ENCODE measurements at regions not wholly inside any gene's neighbourhood (a gene's known extent, or its start where the extent isn't known, plus 50 kb on each side); places are given as distances from the start of the nearest gene placed in this dataset.
"Not testable (repeated sequence)": the region's sequence is repeated elsewhere in the genome, so short reads cannot be mapped to it uniquely, and the experiment has no call there.

DNA sequence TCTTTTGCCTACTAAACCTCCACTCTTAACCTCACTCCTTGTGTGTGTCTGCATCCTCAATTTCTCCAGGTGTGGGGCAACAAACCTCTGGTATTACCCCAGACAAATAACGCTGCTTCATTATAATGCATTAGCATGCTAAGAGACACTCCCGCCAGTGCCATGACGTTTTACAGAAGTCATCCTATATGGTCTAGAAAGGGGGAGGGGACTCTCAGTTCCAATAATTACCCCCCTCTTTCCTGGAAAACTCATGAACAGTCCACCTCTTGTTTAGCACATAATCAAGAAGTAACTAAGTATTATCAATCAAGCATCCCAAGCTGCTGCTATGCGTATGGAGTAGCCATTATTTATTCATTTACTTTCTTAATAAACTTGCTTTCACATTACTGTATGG is 364.5 kb downstream of the TYW1 start:
- DNase-seq, result no peak

DNA sequence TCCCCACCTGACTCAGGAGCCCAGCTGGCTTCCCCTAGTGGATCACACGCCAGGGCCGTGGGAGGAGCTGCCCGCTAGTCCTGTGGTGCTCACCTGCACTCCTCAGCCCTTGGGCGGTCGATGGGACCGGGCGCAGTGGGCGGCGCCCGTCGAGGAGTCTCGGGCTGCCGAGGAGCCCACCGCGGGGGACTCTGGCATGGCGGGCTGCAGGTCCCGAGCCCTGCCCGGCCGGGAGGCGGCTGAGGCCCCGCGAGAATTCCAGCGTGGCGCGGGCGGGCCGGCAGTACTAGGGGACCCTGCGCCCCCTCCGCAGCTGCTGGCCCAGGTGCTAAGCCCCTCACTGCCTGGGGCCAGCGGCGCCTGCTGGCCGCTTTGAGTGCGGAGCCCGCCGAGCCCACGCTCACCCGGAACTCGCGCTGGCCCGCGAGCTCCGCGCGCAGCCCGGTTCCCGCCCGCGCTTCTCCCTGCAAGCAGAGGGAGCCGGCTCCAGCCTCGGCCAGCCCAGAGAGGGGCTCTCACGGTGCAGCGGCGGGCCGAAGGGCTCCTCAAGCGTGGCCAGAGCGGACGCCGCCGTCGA is 367.9 kb downstream of the TYW1 start:
- DNase-seq, result no peak

DNA sequence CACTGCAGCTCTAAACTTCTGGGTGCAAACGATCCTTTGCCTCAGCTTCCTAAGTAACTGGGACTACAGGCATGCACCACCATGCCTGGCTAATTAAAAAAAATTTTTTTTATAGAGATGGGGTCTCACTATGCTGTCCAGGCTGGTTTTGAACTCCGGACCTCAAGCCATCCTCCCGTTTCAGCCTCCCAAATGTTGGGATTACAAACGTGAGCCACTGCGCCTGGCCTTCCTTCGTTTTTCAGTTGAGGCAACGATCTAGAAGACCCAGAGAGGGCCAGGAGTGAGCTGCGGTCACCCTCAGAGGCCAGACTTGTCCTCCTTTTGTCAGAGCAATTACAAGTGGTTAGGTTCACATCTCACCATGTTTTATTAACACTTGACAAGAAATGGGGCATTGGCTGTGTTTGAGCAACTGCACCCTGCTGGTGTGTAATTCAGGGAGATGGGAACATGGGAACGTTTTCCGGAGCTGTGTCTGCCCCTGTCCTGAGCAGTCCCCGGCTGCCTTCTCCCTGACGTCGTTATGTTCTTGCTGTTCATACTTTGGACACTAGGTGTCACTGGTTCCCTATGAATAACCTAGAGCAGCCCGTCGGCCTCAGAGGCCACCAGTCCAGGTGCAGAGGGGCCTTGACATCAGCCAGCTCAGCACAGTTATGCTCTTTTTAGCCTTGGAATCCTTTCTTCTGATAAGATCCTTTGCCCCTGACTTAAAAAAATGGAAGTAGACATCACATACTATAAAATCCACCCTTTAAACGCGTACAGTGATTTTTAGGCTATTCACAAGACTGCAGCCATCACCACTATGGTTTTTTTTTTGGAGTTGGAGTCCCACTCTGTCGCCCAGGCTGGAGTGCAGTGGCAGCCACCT is 375.0 kb downstream of the TYW1 start:
- peak; percentile 18 for DNase-seq

DNA sequence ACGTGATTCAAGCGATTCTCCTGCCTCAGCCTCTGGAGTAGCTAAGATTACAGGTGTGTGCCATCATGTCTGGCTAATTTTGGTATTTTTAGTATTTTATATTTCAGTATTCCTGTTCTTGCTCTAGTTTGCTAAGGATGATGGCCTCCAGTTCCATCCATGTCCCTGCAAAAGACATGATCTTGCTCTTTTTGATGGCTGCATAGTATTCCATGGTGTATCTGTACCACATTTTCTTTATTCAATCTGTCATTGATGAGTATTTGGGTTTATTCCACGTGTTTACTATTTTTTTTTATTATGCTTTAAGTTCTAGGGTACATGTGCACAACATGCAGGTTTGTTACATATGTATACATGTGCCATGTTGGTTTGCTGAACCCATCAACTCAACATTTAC is 376.8 kb downstream of the TYW1 start:
- not testable (repeated sequence) for DNase-seq

DNA sequence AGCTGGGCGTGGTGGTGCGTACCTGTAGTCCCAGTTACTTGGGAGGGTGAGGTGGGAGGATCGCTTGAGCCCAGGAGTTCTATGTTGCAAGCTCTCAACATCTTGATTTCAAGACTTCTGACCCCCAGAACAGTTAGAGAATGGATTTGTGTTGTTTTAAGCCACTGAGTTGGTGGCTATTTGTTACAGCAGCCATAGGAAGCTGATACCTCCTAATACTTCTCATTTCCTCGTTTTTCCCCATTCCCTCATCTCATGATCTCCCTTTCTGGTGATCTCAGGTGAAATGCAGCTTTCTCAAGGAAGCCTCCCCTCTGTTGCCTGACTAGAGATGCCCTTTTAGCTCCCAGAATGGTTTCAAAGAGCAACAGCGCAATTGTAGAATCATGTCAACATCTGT is 378.8 kb downstream of the TYW1 start:
- no peak for DNase-seq

DNA sequence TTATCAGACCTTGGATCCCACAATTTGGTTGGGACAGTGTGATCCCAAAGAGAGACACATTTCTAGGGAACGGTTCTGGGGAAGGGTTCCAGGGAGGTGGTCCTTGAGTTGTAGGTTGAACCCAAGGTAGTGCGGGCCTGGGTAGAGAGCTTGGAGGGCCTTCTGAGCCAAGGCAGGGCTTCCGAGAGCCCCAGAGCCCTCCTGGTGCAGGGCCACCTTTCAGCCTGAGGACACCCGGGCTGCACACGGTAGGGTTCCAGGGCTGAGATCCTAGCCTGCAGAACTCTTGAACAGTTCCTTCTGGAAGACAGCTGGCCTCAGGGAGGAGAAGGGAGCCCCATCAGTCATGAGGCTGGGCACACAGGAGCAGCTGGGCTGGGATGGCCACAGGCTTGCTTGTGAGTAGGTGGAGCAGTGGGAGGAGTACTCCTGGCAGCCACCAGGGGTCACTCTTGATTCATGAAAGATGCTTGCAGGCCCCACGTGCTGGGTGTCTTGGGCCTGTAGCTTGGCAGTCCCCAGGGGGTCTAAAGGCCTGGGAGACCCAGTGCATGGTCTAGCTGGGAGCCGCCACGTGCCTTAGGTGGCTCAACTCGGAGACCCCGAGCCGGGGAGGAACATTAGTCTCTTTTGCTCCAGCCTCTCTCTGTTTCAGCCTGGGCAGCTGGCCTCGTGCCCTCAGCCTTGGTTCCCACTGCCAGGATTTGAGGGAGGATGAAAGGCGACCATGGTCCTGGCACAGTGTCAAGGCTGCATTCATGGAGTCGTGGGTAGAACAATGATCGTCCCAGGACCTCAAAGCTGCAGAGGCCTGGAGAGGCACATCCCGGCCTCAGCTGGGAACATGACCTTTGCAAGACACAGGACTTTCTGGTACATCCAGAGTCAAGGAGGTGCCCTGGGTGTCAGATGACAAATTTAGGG is 381.6 kb downstream of the TYW1 start:
- DNase-seq, result peak; percentile 42

DNA sequence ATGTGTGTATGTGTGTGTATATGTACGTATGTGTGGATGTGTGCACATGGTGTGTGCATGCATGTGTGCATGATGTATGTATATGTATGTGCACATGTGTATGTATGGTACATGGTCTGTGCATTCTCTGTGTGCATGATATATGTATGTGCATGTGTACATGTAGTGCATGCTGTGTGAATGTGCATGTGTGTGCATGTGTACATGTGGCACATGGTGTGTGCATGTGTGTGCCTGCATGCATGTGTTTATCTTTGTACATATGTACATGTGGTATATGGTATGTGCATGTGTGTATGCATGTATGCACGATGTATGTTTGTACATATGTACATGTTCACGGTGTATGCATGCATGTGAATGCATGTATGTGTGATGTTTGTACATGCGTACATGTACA is 383.7 kb downstream of the TYW1 start:
- DNase-seq, result no peak

DNA sequence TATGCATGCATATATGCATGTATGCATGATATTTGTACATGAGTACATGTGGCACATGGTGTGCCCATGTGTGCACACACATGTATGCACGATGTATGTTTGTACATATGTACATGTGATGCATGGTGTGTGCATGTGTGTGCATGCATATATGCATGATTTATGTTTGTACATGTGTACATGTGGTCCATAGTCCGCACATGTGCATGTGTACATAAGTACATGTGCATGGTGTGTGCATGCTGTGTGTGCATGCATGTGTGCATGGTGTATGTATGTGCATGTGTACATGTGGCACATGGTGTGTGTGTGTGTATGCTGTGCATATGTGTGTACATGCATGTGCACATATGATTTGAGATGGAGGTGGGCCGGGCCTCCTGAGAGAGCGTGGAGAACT is 384.2 kb downstream of the TYW1 start:
- DNase-seq, result no peak

DNA sequence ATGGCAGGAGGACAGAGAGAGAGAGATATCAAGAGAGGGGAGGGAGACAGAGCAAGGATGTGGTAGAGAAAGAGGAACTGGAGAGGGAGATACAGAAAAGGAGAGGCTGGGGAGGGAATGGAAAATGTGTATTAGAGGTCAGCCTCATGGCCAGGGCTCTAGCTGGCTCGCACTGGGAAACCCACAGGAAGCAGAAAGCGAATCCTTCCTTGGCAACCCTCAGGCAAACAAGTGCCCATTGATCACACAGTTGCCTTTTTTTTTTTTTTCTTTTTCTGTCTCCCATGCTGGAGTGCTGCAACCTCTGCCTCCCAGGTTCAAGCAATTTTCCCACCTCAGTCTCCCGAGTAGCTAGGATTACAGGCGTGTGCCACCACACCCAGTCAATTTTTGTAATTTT is 391.2 kb downstream of the TYW1 start:
- no peak for DNase-seq

DNA sequence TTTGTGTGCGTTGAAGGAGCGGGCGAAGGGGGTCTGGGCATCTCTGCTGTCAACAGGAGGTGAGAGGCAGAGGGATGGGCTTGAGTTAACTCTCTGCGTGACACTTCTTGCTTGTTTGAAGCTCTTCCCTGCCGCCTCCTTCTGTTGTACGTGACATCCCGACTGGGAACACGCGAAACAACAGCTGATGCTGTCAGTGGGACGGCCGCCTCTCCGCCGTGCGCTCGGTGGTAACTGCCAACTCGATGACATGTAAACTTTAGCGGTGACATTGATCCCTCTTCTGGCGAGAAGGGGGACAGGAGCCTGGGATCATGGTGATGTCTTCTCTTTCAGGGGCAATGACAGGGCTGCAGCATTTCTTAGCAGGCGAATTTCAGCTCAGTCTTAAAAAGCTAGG is 394.5 kb downstream of the TYW1 start:
- no peak for DNase-seq

DNA sequence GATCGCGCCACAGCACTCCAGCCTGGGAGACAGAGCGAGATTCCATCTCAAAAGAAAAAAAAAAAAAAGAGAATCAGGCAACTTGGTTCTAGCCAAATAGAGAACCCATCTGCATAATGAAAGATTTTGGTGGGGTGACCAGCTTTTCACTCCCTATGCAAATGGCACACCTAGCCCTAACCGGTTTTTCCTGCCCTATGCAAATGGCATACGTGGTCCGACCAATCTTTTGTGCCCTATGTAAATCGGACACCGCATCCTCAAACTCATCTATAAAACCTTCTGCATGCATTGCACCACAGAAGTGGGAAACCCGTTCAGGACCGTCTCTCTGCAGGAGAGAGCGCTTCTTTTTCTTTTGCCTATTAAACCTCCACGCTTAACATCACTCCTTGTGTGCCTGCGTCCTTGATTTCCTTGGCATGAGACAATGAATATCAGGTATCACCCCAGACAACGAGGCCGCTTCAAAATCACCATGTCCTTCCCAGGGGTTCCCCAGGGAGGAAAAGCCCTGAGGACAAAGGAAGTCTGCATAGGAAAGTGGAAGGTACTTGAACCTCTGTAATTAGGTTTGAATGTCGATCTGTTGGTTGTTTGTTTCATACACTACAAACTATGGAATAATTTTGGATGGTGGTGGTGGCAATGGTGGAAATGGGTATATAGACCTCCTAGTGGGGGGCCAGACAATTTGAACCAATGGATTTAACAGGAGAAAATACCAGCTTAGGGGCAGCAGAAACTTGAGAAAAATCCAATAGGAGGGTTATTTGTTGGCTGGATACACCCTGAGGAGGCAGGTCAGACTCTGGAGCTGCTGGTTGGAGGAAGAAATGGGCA is 396.2 kb downstream of the TYW1 start:
- DNase-seq, result no peak

DNA sequence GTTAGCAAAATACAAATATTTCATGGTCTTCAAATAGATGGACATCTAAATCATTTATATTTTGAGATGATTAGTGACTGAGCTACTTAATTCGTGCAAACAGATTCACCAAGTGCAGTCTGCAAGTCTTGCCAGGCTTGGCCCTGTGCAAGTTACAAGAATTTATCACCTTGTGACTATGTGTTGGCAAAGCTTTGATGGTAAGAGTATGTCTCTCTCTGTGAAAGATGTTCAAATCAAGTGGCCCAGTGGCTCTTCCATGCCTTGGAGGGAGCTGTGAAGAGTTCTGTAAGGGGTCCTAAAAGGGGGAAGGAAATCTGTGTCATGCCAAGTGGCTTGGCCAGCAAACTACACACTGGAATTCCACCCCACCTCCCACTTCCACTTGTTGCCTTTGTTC is 397.3 kb downstream of the TYW1 start:
- no peak for DNase-seq

DNA sequence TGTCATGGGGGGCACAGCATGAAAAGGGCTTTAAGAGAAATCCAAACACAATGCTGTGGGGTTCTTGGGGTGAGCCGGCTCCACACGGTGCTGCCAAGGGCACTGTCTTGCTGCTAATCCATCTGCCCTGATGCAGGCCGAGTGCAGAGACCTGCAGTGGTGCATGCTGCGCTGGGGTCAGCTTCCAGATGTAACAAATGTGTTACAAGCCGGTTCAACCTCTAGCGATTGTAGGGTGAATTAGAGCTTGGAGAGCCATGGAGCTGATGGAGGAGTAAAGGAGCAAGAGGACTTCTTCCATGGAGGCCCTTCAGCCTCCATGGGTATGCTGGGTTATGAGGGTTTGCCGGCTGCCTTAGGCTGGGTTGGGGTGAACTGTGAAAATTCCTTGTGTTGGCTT is 402.3 kb downstream of the TYW1 start:
- no peak for DNase-seq

DNA sequence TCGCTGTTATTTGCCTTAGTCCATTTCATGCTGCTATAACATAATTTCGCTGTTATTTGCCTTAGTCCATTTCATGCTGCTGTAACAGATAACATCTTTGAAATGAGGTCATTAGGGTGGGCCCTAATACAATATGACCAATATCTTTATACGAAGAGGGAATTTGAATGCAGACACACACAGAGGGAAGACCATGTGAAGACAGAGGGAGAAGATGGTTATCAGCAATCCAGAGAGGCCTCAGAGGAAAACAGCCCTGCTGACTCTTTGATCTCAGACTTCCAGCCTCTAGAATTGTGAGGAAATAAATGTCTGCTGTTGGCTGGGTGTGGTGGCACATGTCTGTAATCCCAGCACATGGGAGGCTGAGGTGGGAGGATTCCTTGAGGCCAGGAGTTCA is 404.9 kb downstream of the TYW1 start:
- no peak for DNase-seq

DNA sequence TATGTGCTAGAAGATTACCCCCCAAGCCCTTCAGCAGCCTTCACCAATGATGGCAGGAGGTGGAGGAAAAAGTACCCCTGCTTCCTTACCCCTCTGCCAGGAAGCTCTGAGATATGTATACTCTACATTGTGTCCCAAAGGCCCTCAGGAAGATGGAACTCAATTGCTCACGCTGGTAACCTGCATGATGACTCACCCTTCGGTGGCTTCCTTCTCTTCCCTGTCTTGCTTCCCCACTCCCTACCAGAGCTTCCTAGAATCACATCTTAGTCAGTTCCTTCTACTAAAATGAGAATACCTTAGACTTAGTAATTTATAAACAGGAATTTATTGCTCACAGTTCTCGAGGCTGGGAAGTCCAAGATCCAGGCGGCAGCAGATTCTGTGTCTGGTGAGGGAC is 405.6 kb downstream of the TYW1 start:
- DNase-seq, result no peak

DNA sequence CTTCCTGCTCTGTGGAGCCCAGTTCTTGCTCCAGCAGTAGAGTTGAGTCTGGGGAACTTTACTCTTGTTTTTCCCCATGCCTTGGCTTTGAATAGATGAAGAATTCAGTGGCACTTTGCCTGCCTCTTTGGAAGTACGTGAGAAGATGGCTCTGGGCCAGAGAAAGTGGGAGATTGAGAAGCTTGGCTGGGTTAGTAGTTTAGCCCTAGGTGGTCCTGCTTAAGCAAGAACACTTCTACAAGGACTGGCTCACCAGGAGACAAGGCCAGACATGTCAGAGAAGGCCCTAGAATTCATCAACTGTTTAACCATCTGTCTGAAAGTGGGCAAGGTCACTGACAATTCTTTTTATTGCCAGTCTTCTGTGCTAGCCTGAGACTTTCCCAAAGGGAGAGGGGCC is 410.3 kb downstream of the TYW1 start:
- DNase-seq, result no peak

DNA sequence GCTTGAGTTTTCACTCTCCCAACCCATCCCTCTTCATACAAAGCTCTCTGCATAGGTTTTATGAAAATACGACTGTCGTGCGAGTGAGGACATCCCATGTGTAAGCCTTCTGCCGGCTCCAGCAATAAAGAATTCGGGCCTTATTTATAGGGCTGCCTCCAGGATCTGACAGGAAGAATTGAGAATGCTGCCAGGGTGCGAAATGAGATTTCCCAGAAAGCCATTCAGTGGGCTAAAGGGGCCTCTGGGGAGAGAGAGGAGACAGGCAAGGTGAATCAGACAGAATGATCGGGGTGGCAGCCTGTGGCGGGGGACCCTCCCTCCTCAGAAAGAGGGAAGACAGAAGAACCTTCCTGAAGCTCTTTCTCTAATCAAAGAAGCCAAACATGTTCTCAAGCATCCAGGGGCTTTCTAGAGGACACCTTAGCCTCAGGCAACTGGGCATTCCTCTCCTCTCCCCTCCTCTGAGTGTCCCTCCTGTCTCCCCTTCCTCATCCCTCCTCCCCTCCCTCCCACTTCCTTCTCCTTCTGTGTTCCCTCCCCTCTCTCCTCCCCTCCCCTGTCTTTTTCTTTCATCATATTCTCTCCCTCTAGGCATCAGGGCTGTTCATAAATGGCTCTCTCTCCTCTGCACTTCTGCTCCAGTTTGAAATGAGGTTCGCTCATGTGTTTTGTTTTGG is 410.9 kb downstream of the TYW1 start:
- no peak for DNase-seq

DNA sequence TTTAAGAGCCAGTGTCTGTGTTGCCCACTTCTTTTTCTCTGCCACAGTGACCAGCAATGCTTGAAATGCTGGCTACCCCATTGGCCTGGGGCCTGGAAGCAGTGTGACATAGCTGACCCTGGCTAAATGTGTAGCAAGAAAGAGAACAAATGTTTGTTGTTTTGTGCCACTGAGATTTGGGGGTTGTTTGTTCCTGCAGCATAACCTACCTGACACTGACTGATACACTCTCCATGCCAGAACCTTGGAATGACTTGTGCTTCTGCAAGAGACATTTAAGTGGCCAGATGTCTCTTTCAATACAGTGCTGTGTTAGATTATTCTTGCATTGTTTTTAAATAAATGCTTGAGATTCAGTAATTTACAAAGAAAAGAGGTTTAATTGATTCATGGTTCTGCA is 411.5 kb downstream of the TYW1 start:
- DNase-seq, result no peak

DNA sequence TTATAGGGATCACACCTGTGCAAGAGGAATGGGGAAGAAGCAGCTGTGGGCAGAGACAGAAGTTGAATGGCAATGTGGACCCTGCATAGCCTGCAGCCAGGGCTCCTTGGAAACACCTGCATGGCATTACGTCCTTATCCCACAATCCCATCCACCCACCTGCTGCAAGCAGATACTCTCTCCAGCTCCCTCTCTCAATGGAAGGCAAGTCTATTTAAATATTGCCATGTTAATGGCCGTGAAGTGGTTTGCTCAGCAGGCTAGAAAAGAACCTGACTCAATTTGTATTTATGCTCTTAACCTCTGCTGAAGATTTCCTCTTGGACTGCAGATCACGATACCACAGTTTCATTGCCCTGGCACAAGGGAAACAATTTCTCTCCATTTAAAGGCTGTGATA is 417.0 kb downstream of the TYW1 start:
- no peak for DNase-seq

DNA sequence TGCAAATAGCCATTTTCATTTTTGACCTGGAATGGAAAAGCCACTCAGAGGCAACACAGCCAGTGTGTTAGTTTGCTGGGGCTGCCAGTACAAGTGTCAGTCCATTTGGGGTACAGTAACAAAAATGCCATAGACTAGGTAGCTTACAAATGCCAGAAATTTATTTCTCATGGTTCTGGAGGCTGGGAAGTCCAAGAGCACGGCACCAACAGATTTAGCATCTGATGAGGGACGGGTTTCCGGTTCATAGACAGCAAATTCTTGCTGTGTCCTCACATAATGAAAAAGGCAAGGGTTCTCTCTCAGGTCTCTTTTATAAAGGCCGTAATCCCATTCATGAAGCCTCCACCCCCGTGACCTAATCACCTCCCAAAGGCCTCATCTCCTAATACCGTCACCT is 418.2 kb downstream of the TYW1 start:
- no peak for DNase-seq

DNA sequence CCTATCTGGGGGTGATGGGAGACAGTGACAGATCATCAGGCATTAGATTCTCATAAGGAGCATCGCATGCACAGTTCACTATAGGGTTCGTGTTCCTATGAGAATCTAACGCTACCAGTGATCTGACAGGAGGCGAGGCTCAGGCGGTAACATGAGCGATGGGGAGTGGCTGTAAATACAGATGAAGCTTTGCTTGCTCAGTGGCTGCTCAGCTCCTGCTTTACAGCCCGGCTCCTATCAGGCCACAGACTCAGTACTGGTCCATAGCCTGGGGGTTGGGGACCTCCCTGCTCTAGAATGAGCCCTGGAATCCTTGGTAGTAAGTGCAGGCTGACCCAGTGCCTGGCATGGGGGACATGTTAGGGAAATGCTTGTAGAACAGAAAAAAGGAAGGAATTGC is 426.0 kb downstream of the TYW1 start:
- no peak for DNase-seq

DNA sequence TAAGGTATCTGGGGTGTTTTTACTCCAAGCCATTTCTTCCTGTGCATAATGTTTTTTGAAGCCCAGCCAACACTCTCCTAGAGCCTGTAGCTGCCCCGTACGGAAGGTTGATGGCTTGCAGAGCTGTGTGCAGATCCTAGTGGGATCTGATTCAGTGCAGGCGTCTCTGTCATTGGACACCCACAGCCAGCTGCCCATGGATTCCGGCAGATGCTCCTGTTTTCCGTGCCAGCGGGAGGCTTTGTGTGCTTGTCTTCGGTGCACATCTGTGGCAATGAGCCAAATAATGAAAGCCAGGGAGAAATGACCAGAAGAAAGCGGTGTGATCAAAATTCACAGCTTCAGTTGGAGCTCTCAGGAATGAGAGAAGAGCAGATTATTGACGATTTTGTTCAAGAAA is 426.4 kb downstream of the TYW1 start:
- DNase-seq, result no peak
